ENCODE measurements at regions not wholly inside any gene's neighbourhood (a gene's known extent, or its start where the extent isn't known, plus 50 kb on each side); places are given as distances from the start of the nearest gene placed in this dataset.

DNA sequence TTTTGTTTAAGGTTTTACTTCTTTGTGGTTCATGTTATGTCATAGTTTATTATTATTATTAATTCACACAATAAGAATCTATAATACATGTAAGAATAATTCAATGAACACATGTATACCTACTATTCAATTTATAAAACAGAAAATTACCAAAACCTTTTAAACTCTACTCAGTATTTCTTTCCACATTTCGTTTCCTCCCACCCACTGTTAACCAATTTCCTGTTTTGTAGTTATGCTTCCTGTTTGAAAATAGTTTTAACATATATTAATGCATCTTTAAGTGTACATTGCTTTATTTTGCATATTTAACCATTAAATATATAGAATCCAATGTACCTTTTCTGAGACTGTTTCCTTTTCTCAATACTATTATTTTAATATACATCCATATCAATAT is 397.9 kb upstream of the SPTLC3 start:
- TF ChIP-seq, protein P1, sequence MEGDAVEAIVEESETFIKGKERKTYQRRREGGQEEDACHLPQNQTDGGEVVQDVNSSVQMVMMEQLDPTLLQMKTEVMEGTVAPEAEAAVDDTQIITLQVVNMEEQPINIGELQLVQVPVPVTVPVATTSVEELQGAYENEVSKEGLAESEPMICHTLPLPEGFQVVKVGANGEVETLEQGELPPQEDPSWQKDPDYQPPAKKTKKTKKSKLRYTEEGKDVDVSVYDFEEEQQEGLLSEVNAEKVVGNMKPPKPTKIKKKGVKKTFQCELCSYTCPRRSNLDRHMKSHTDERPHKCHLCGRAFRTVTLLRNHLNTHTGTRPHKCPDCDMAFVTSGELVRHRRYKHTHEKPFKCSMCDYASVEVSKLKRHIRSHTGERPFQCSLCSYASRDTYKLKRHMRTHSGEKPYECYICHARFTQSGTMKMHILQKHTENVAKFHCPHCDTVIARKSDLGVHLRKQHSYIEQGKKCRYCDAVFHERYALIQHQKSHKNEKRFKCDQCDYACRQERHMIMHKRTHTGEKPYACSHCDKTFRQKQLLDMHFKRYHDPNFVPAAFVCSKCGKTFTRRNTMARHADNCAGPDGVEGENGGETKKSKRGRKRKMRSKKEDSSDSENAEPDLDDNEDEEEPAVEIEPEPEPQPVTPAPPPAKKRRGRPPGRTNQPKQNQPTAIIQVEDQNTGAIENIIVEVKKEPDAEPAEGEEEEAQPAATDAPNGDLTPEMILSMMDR (IDR thresholded peaks at IDR 0.05) = no peak
- TF ChIP-seq POLR2AphosphoS5 (IDR thresholded peaks at IDR 0.05) = no peak
